ENCODE measurements at regions not wholly inside any gene's neighbourhood (a gene's known extent, or its start where the extent isn't known, plus 50 kb on each side); places are given as distances from the start of the nearest gene placed in this dataset.

DNA sequence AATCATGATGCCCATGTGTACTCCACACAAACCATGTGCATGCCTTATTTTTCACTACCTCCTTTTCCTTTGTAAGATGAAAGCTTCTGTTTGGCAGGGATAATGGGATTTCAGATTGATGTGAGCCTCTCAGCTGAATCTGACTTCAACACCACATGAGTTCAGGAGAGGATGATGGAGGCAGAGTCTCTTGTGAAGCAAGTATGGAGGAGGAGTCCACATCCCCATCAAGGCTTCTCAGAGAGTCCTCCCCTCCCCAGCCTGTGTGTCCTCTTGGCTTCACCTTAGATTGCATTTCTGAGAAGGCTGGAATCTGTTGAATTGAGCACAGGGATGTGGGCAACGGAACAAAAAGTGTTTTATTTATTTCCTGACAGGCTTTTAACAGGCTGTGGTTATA lies 370.4 kb downstream of the FAT3 start:
- TF ChIP-seq CEBPB (IDR thresholded peaks at IDR 0.05) (no peak), MYC (IDR thresholded peaks at IDR 0.05; ENCODE audit: borderline replicate concordance, low read length) (no peak), CTCF (IDR thresholded peaks at IDR 0.05) (no peak), EP300 (IDR thresholded peaks at IDR 0.05) (no peak), POLR2A (IDR thresholded peaks at IDR 0.05; ENCODE audit: low read length) (no peak), ZFP36 (IDR thresholded peaks at IDR 0.05; ENCODE audit: borderline replicate concordance, partially characterized antibody) (no peak), REST (IDR thresholded peaks at IDR 0.05) (no peak), RAD21 (conservative IDR thresholded peaks at IDR 0.05 in 1 of 2, IDR thresholded peaks at IDR 0.05 in 1 of 2) (no peak), CHD2 (IDR thresholded peaks at IDR 0.05; ENCODE audit: low read length, partially characterized antibody) (no peak), PHF8 (IDR thresholded peaks at IDR 0.05; ENCODE audit: borderline replicate concordance, low read depth) (no peak), RFX5 (IDR thresholded peaks at IDR 0.05) (no peak), HOXB5 (CRISPR knock-in tag; IDR thresholded peaks at IDR 0.05) (no peak), HOXA7 (CRISPR knock-in tag; IDR thresholded peaks at IDR 0.05) (no peak), SMC3 (IDR thresholded peaks at IDR 0.05) (no peak)
